ENCODE measurements at regions not wholly inside any gene's neighbourhood (a gene's known extent, or its start where the extent isn't known, plus 50 kb on each side); places are given as distances from the start of the nearest gene placed in this dataset.

DNA sequence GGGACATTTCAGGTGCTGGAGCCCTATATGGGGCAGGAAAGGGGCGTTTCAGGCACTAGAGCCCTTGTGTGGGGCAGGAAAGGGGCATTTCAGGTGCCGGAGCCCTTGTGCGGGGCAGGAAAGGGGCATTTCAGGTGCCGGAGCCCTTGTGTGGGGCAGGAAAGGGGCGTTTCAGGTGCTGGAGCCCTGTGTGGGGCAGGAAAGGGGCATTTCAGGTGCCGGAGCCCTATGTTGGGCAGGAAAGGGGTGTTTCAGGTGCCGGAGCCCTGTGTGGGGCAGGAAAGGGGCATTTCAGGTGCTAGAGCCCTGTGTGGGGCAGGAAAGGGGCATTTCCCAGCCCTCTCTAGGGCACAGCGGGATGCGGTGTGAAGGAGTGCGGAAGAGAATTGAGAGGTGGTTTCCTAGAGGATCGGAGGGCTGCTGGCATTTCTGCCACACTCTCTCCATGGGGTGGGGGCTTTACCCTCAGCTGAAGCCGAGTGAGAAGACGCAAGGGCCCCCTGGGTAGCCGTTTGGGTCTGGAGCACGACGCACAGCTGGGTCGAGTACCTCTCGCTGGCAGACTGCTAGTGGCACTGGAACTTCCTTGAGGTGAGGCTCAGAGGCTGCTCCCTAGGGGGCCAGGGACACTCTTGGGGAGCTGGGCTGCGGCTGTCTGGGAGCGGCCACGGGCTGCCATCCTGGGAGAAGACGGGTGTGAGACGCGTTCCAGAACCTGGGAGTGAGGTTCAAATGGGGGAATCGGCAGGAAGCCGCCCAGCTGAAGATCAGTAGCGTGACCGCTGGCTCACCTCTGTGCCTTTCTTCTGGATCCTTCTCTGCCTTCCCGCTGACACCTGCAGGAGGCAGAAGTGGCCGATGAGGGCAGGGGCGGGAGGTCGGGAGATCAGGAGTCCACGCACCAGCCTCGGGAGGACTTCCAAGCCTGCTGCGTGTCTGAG, 122.6 kb upstream of the IRX4 start:
- no peak for TF ChIP-seq EP300 (IDR thresholded peaks at IDR 0.05)
- TF ChIP-seq, protein P1, sequence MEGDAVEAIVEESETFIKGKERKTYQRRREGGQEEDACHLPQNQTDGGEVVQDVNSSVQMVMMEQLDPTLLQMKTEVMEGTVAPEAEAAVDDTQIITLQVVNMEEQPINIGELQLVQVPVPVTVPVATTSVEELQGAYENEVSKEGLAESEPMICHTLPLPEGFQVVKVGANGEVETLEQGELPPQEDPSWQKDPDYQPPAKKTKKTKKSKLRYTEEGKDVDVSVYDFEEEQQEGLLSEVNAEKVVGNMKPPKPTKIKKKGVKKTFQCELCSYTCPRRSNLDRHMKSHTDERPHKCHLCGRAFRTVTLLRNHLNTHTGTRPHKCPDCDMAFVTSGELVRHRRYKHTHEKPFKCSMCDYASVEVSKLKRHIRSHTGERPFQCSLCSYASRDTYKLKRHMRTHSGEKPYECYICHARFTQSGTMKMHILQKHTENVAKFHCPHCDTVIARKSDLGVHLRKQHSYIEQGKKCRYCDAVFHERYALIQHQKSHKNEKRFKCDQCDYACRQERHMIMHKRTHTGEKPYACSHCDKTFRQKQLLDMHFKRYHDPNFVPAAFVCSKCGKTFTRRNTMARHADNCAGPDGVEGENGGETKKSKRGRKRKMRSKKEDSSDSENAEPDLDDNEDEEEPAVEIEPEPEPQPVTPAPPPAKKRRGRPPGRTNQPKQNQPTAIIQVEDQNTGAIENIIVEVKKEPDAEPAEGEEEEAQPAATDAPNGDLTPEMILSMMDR (IDR thresholded peaks at IDR 0.05): no peak
- TF ChIP-seq POLR2A (IDR thresholded peaks at IDR 0.05): no peak

Data from suprapubic skin (tissue), 3 donors.